Uterus (tissue), 3 donors: ENCODE measurements at regions not wholly inside any gene's neighbourhood (a gene's known extent, or its start where the extent isn't known, plus 50 kb on each side); places are given as distances from the start of the nearest gene placed in this dataset.

Experiments
- DNase-seq, 2 donors: peaks; one replicate each; pipeline ENCODE4 v3.0.0-alpha.2; 2019 to 2020
- H3K27ac ChIP-seq, 2 donors: fragments of 200-600 bp; sonication (generic); 1 replicate in 1 of 2; 2 replicates in 1 of 2; pipeline ENCODE4 v1.5.1; 2016 to 2018
- H3K27me3 ChIP-seq, 2 donors: fragments of 200-600 bp; sonication (generic); one replicate each; pipeline ENCODE4 v1.5.1; 2018 to 2019; ENCODE audit warnings: control low read depth in 1 of 2
- H3K36me3 ChIP-seq, 2 donors: fragments of 200-600 bp; sonication (generic); one replicate each; pipeline ENCODE4 v1.5.1; 2019; ENCODE audit warnings: control low read depth in 1 of 2
- H3K4me1 ChIP-seq, 2 donors: fragments of 200-600 bp; sonication (generic); one replicate each; pipeline ENCODE4 v1.5.1; 2018 to 2019; ENCODE audit warnings: control low read depth in 1 of 2
- H3K4me3 ChIP-seq, 2 donors: fragments of 200-600 bp; sonication (generic); 1 replicate in 1 of 2; 2 replicates in 1 of 2; pipeline ENCODE4 v1.5.1; 2018 to 2019; ENCODE audit warnings: mild to moderate bottlenecking in 1 of 2
- H3K9me3 ChIP-seq, 2 donors: fragments of 200-600 bp; sonication (generic); one replicate each; pipeline ENCODE4 v1.5.1; 2019; ENCODE audit warnings: control low read depth in 1 of 2
- POLR2A ChIP-seq, 2 donors: fragments of 450-650 bp; IDR thresholded peaks; one replicate each; pipeline ENCODE4 v1.6.1; 2016; ENCODE audit warnings: antibody characterized with exemption in 2 of 2, mild to moderate bottlenecking in 1 of 2, moderate library complexity in 1 of 2
- intact Hi-C: fragments of 100-400 bp; cut with DNase I; formaldehyde crosslinking; loops from one replicate; pipeline ENCODE4 v1.15.1; 2023; ENCODE audit warnings: low total_unique reads
- TF ChIP-seq, protein P1 (sequence below), 4 experiments: fragments of 200-600 bp in 2 of 4; fragments of 450-650 bp in 2 of 4; sonication (generic) in 2 of 4; IDR thresholded peaks; one replicate each; pipeline ENCODE4 v1.5.1; 2016 to 2019; ENCODE audit warnings: antibody characterized with exemption in 4 of 4, mild to moderate bottlenecking in 2 of 4, moderate library complexity in 1 of 4
- donor health status: DM: yes; HTN: yes; CAD: no.

DNA sequence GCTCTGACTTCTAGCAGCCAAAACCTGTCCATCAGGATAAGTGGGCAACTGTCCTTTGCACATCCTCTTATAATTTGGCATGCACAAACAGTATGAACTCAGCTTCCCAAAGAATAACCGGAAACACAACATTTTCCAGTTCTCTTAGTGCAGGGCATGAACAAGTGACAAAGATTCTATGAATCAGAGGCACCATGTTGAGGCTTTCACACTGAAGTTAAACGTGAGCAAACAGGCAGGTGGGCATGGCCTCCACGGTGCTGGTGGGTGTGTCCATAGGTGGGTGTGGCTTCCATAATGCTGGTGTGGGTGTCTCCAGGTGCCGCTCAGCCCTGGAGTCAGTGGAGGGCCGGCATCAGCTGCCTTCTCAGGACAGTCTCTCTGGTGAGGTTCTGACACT, 196.5 kb downstream of the SMIM20 start:
- no peaks in the 10 kb centered on the region for H3K36me3 ChIP-seq
- no peaks in the 10 kb centered on the region for H3K27me3 ChIP-seq
- no peak overlapping the region for H3K4me3 ChIP-seq
- no peak overlapping the region for H3K27ac ChIP-seq
- DNase-seq = no peak
- intact Hi-C loops = no loop called here
- peaks cover 0 to 8% of the 10 kb centered on the region in 2 donors for H3K4me1 ChIP-seq
- no peaks in the 10 kb centered on the region for H3K9me3 ChIP-seq
- TF ChIP-seq, protein P1, sequence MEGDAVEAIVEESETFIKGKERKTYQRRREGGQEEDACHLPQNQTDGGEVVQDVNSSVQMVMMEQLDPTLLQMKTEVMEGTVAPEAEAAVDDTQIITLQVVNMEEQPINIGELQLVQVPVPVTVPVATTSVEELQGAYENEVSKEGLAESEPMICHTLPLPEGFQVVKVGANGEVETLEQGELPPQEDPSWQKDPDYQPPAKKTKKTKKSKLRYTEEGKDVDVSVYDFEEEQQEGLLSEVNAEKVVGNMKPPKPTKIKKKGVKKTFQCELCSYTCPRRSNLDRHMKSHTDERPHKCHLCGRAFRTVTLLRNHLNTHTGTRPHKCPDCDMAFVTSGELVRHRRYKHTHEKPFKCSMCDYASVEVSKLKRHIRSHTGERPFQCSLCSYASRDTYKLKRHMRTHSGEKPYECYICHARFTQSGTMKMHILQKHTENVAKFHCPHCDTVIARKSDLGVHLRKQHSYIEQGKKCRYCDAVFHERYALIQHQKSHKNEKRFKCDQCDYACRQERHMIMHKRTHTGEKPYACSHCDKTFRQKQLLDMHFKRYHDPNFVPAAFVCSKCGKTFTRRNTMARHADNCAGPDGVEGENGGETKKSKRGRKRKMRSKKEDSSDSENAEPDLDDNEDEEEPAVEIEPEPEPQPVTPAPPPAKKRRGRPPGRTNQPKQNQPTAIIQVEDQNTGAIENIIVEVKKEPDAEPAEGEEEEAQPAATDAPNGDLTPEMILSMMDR (IDR thresholded peaks at IDR 0.05) = no peak
- TF ChIP-seq POLR2A (IDR thresholded peaks at IDR 0.05) = no peak

DNA sequence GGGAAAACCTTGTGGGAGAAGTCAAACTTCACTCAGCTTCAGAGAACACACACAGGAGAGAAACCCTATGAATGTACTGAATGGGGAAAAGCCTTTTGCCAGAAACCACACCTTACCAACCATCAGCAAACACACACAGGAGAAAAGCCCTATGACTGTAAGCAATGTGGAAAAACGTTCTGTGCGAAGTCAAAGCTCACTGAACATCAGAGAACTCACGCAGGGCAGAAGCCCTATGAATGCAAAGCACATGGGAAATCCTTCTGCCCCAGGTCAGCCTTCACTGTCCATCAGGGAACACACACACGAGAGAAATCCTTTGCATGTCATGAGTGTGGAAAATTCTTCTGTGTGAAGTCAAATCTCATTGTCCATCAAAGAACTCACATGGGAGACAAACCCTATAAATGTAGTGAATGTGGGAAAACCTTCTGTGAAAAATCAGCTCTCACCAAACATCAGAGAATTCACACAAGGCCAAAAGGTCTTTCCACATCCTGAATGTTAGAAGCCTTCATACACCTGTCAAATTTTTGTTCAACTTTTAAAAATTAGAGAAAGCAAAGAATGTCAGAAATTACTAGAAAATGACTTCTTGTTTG, 199.4 kb downstream of the SMIM20 start:
- intact Hi-C loops = no loop called here
- Histone ChIP-seq H3K27me3 (no peaks in the 10 kb centered on the region), H3K36me3 (no peaks in the 10 kb centered on the region), H3K27ac (no peak overlapping the region), H3K4me1 (no peaks in the 10 kb centered on the region), H3K9me3 (no peaks in the 10 kb centered on the region), H3K4me3 (no peak overlapping the region)
- TF ChIP-seq, protein P1 (IDR thresholded peaks at IDR 0.05) = no peak
- no peak for DNase-seq

DNA sequence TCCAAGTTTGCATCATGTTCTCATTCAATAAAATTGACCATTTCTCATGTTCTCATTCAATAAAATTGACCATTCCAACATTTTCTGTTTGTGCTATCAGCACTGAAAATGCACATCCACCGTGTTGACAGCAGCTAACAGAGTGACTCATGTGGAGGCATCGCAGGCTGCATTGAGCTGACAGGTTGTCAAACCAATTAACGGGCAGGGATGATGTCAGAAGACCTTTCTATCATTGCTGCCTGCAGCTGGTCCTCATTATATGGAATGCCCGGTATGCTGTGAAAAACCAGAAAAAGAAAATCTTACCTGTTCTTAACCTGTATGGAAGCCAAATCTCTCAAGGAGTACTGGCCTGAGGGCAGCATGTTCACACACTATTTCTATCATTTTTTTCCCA, 202.0 kb downstream of the SMIM20 start:
- Histone ChIP-seq H3K4me3 (no peak overlapping the region), H3K4me1 (no peaks in the 10 kb centered on the region), H3K9me3 (no peaks in the 10 kb centered on the region), H3K27me3 (no peaks in the 10 kb centered on the region), H3K36me3 (no peaks in the 10 kb centered on the region), H3K27ac (no peak overlapping the region)
- no peak for DNase-seq
- intact Hi-C loops = no loop called here
- TF ChIP-seq POLR2A (IDR thresholded peaks at IDR 0.05) = no peak
- TF ChIP-seq, protein P1 (IDR thresholded peaks at IDR 0.05) = no peak

DNA sequence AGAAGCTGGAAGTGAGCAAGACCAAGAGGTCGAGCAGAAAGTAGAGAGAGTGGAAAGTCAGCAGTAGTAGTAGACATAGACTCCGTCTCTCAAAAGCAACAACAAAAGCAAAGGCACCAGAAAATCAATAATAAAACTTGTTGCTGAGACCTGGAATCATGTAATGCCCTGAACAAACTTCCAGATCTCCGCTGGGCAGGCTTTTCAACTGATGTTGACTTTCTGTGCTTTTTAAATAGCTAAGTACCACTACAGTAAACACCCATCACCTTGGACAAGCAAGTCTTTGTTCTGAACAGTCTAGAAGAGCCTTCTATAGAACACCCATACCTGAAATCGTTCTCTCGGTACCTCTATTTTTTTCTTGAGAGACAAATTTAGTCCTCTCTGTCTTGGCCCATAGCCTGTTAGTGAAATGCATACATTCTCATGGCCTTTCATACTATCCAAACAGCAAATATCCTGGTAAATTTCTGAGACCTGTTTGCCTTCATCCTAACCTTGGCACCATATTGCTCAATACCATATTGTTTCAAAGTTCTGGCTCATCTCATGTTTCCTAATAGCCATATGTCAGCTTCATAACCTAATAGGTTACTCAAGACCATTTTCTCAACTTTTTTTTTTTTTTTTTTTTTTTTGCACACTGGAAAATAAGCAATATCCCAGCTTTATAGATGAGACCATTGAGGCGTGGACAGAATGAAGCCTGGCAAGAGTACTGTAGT, 200.6 kb upstream of the RBPJ start:
- Histone ChIP-seq H3K9me3 (no peaks in the 10 kb centered on the region), H3K36me3 (no peaks in the 10 kb centered on the region), H3K27ac (no peak overlapping the region), H3K4me3 (no peak overlapping the region), H3K4me1 (no peaks in the 10 kb centered on the region), H3K27me3 (no peaks in the 10 kb centered on the region)
- DNase-seq = no peak
- intact Hi-C loops = no loop called here
- no peak for TF ChIP-seq POLR2A (IDR thresholded peaks at IDR 0.05)
- TF ChIP-seq, protein P1 (IDR thresholded peaks at IDR 0.05) = no peak

DNA sequence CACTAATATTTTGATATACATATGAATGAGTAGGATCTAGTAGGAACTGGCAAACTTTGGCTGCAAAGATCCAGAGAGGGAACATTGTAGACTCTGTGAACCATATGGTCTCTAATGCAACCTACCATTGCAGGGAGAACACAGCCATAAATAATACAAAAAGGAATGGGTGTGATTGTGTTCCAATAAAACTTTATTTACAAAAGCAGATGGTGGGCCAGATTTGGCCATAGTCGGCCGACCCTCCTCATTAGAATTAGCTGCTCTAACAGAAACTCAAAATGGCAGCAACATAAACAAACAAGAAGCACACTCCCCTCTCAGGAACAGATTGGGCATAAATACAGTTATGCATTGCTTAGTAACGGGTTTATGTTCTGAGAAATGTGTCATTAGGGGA, 198.1 kb upstream of the RBPJ start:
- H3K9me3 ChIP-seq = no peaks in the 10 kb centered on the region
- H3K27me3 ChIP-seq = no peaks in the 10 kb centered on the region
- intact Hi-C loops = no loop called here
- TF ChIP-seq, protein P1 (IDR thresholded peaks at IDR 0.05) = no peak
- no peak for TF ChIP-seq POLR2A (IDR thresholded peaks at IDR 0.05)
- no peaks in the 10 kb centered on the region for H3K4me1 ChIP-seq
- no peak for DNase-seq
- H3K36me3 ChIP-seq = no peaks in the 10 kb centered on the region
- H3K4me3 ChIP-seq = no peak overlapping the region
- H3K27ac ChIP-seq = no peak overlapping the region
